Fibroblast of the aortic adventitia (primary cell): ENCODE measurements at regions not wholly inside any gene's neighbourhood (a gene's known extent, or its start where the extent isn't known, plus 50 kb on each side); places are given as distances from the start of the nearest gene placed in this dataset.

Source experiments
- DNase-seq: peaks from one replicate; pipeline ENCODE4 v3.0.0-alpha.2; 2010; ENCODE audit warnings: low read depth
- H3K4me3 ChIP-seq: 2 replicates; pipeline ENCODE4 v1.5.1; 2011; ENCODE audit warnings: low read depth, mild to moderate bottlenecking, control low read depth, low read length, moderate library complexity
- TF ChIP-seq, protein P1 (sequence below): IDR thresholded peaks from 2 replicates; pipeline ENCODE4 v1.5.1; 2011; ENCODE audit warnings: mild to moderate bottlenecking, low read length, control low read depth, inconsistent platforms; ENCODE audit not compliant: insufficient read depth

DNA sequence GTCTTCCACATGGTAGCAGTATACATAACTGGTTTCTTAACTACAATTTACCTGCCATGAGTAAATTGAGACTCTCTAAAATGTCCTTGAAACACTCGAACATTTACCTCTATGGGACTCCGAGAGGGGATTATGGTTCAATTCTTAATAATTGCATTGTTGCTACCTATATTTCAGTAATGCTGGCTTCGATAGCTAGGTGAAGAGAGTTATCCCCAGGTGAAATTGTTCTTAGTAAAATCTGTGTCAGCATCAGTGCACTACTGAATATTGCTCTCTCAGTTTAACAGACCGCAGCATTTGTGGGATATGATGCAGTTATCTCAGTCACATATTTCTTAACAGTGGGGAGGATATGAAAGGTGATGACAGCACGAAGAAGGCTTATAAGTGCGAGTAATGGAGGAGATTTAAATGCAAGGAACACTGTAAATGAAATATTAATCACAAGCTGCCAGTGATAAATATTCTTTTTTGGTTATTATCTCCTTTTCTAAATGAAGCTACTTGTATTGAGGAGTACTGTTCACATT lies 801.9 kb downstream of the BRINP3 start:
- TF ChIP-seq, protein P1, sequence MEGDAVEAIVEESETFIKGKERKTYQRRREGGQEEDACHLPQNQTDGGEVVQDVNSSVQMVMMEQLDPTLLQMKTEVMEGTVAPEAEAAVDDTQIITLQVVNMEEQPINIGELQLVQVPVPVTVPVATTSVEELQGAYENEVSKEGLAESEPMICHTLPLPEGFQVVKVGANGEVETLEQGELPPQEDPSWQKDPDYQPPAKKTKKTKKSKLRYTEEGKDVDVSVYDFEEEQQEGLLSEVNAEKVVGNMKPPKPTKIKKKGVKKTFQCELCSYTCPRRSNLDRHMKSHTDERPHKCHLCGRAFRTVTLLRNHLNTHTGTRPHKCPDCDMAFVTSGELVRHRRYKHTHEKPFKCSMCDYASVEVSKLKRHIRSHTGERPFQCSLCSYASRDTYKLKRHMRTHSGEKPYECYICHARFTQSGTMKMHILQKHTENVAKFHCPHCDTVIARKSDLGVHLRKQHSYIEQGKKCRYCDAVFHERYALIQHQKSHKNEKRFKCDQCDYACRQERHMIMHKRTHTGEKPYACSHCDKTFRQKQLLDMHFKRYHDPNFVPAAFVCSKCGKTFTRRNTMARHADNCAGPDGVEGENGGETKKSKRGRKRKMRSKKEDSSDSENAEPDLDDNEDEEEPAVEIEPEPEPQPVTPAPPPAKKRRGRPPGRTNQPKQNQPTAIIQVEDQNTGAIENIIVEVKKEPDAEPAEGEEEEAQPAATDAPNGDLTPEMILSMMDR: no peak
- no peak overlapping the region for H3K4me3 ChIP-seq
- no peak for DNase-seq

DNA sequence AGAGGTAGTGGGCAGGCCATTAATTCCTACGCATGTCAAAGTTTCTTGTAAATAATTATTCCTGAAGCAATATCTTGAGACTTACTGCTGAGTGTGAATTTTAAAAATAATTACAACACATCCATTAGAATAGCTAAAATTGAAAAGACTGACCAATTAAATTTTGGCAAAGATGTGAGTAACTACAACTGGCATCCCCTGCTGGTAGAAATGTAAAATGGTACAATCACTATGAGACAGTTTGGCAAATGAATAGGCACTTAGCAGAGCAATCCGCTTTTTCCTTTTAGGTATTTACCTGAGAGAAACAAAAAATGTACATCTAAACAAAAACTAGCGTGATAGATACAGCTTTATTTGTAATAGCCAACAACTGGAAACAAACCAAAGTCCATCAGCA lies 798.9 kb downstream of the BRINP3 start:
- TF ChIP-seq, protein P1: peak; percentile 9
- DNase-seq: no peak
- no peak overlapping the region for H3K4me3 ChIP-seq

DNA sequence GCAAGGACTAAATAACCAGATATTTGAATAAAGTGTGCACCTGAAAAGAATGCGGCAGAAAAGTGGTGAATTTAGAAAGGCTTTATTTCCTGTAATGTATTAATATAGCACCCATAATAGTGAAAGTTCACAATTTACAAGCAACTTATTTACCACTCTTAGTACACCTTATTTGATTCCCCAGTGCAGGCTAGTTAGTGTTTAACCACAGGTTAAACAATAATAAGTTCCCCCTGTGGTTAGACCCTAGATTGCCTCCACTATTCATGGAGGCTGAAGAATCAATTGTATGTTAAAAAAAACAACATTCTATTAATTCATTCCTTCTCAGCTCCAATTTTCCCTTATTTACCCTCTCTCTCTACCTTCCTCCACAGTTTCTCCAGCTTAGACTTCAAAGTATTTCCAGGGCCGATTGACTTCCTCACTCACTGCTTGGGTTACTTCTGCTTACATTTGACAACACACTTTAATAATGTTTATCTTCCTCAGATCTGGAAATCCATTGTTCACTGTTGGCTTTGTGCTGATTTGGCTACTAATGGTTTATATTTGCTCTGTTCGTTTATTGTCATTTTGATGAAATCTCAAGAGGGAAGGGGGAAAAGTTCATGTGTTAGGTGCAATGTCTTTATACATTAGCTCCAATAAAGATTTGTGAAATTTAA lies 796.3 kb downstream of the BRINP3 start:
- TF ChIP-seq, protein P1: no peak
- no peak overlapping the region for H3K4me3 ChIP-seq
- no peak for DNase-seq

DNA sequence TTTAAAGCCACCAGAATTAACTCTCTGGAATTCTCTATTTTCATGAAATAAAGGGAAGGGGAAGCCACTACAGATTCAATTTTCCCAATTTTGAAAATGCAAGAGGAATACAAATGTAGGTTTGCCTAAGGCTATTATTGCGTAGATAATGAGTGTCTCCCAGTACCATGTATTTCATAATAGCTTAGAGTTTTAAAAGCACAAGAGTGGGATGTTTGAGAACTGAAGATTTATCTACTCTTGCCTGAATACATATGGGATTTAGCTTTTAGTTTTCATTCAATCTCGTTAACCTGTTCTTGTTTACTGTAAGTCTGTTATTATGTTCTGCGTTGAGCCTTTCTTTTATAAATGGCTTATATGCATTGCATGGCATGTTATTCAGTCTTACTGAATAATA lies 795.1 kb downstream of the BRINP3 start:
- TF ChIP-seq, protein P1: no peak
- no peak for DNase-seq
- no peak overlapping the region for H3K4me3 ChIP-seq

DNA sequence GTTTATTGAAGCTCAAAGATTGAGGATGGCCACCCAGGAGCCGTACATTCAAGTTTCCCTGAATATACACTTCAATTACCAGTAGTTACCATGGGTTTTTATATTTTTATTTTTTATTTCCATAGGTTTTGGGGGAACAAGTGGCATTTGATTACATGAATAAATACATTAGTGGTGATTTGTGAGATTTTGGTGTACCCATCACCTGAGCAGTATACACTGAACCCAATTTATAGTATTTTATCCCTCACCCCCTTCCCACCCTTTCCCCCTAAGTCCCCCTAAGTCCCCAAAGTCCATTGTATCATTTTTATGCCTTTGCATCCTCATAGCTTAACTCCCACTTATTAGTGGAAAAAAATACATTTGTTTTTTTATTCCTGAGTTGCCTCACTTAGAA lies 791.4 kb downstream of the BRINP3 start:
- no peak for DNase-seq
- H3K4me3 ChIP-seq: no peak overlapping the region
- TF ChIP-seq, protein P1: no peak

DNA sequence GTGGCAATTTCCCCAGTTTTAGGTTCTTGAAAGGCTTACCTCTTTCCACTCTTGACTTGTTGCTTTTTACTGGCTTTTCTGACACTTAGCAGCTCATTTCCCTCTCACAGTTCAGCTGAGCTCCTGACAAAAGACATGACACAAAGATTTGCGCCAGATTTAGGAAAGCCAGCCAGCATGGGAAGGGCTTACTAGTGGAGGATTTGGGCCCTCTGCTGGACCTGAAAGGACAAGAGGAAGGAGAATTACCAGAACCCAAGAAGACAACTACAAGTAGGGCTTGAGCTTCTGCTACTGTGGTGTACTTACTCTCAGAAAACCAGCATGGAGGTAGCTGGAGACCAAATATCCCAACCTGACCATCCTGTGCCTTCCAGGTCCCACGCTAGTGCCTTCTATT lies 784.5 kb downstream of the BRINP3 start:
- DNase-seq: peak; percentile 8
- TF ChIP-seq, protein P1: no peak

DNA sequence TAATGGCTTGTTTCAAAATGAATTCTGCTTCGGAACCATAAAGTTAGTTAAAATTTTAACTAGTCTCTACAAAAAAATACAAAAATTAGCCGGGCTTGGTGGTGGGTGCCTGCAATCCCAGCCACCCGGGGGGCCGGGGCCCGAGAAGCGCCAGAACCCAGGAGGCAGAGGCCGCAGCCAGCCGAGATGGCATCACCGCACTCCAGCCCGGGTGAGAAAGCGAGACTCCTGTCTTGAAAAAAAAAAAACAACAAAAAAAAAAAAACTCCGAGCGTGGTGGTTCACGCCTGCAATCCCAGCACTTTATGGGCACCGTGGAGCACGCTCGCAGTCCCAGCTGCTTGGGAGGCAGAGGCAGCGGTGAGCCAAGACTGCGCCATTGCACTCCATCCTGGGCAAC lies 781.4 kb downstream of the BRINP3 start:
- H3K4me3 ChIP-seq: no peak overlapping the region
- TF ChIP-seq, protein P1: no peak
- no peak for DNase-seq

More for the DNA sequence above, 784.5 kb downstream of the BRINP3 start:
- no peak overlapping the region for H3K4me3 ChIP-seq
